ENCODE measurements at regions not wholly inside any gene's neighbourhood (a gene's known extent, or its start where the extent isn't known, plus 50 kb on each side); places are given as distances from the start of the nearest gene placed in this dataset.
A peak's percentile ranks its signal among the peaks of the same experiment; 100 is the strongest.

DNA sequence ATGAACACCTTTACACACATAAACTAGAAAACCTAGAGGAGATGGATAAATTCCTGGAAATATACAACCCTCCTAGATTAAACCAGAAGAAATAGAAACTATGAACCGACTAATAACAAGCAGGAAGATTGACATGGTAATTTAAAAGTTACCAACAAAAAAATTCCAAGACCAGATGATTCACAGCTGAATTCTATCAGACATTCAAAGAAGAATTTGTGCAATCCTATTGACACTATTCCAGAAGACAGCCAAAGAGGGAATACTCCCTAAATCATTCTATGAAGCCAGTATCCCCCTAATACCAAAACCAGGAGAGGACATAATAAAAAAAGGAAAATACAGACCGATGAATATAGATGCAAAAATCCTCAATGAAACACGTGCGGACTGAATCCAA is 102.6 kb upstream of the KRR1 start:
- H3K27ac ChIP-seq, result peak overlapping the region in 1 of 8 donors; percentile 9
- no peak for TF ChIP-seq CTCF (IDR thresholded peaks at IDR 0.05 in 8 of 11, conservative IDR thresholded peaks at IDR 0.05 in 3 of 11)
- TF ChIP-seq POLR2AphosphoS5 (IDR thresholded peaks at IDR 0.05), result no peak
- DNase-seq, result no peak
- H3K4me3 ChIP-seq, result no peak overlapping the region
- H3K36me3 ChIP-seq, result no peaks in the 10 kb centered on the region
- peaks cover 0 to 14% (median 1%) of the 10 kb centered on the region in 8 donors for H3K9me3 ChIP-seq
- intact Hi-C loops (cut with DNase I; ENCODE audit: low total_unique reads), result no loop called here
- 81 to 92% (median 86%) methylated on average over 4 of the region's 4 CpGs for WGBS, 5 donors
- no peaks in the 10 kb centered on the region for H3K27me3 ChIP-seq (replicated peaks in 1 of 7)
- no peaks in the 10 kb centered on the region for H3K4me1 ChIP-seq

DNA sequence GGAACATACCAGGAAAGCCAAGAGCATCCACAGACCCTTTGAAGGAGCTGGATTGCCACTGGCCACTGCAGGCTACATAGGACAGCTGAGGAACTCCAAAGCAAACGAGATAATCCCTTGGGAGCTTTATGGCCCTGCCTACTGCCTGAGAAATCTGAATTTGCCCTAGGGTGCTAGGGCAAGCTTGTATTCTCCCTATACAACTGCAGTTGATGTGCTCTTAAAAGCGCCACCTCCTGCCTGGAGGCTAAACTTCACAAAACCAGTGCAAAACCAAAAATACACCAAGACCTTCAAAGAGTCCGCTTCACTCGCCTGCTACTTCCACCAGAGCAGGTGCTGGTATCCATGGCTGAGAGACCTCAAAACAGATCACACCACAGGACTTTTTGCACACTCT is 99.6 kb upstream of the KRR1 start:
- H3K4me1 ChIP-seq, result no peaks in the 10 kb centered on the region
- 80 to 92% (median 87%) methylated on average over 4 of the region's 4 CpGs for WGBS, 5 donors
- no peak for TF ChIP-seq POLR2A (IDR thresholded peaks at IDR 0.05)
- no peak for TF ChIP-seq CTCF (IDR thresholded peaks at IDR 0.05 in 8 of 11, conservative IDR thresholded peaks at IDR 0.05 in 3 of 11)
- TF ChIP-seq POLR2AphosphoS5 (IDR thresholded peaks at IDR 0.05), result no peak
- H3K27ac ChIP-seq, result no peak overlapping the region
- no peak for DNase-seq
- H3K4me3 ChIP-seq, result no peak overlapping the region
- peaks cover 0 to 9% (median 0%) of the 10 kb centered on the region in 8 donors for H3K9me3 ChIP-seq
- intact Hi-C loops (cut with DNase I; ENCODE audit: low total_unique reads), result no loop called here
- H3K27me3 ChIP-seq (replicated peaks in 1 of 7), result no peaks in the 10 kb centered on the region
- no peaks in the 10 kb centered on the region for H3K36me3 ChIP-seq

GRCh38 chr12:75606956-75607355 is 95.5 kb upstream of the KRR1 start:
- intact Hi-C loops (cut with DNase I; ENCODE audit: low total_unique reads), result no loop called here
- no peaks in the 10 kb centered on the region for H3K4me1 ChIP-seq
- TF ChIP-seq CTCF (IDR thresholded peaks at IDR 0.05 in 8 of 11, conservative IDR thresholded peaks at IDR 0.05 in 3 of 11) (no peak), POLR2AphosphoS5 (IDR thresholded peaks at IDR 0.05) (no peak), POLR2A (IDR thresholded peaks at IDR 0.05) (no peak)
- no peaks in the 10 kb centered on the region for H3K9me3 ChIP-seq
- 88 to 96% (median 90%) methylated on average over 3 of the region's 3 CpGs for WGBS, 5 donors
- no peak overlapping the region for H3K27ac ChIP-seq
- no peaks in the 10 kb centered on the region for H3K27me3 ChIP-seq (replicated peaks in 1 of 7)
- no peaks in the 10 kb centered on the region for H3K36me3 ChIP-seq
- no peak for DNase-seq
- no peak overlapping the region for H3K4me3 ChIP-seq

DNA sequence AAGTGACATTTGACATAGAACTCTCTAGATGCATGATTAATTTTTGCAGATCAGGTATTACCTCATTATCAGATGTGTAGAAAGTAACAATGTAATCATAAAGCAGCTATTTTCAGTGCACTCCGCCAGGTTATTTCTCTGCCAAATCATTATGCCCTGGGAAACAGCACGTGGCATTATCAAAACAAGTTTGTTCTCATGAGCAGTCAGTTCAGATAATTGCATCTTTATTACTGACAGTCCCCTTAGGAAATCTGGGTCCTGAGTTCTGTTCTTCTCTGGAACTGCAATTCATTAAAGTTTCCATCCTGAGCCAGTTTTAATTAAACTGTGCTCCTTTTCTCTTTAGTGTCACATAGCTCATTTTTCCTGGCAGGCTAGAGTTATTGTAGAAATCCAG is 94.7 kb upstream of the KRR1 start:
- no peak for DNase-seq

More for the DNA sequence above, 94.7 kb upstream of the KRR1 start:
- Histone ChIP-seq H3K36me3 (no peaks in the 10 kb centered on the region), H3K4me3 (no peak overlapping the region), H3K9me3 (no peaks in the 10 kb centered on the region), H3K27me3 (replicated peaks in 1 of 7) (no peaks in the 10 kb centered on the region), H3K27ac (no peak overlapping the region), H3K4me1 (no peaks in the 10 kb centered on the region)
- intact Hi-C loops (cut with DNase I; ENCODE audit: low total_unique reads), result no loop called here
- TF ChIP-seq POLR2AphosphoS5 (IDR thresholded peaks at IDR 0.05) (no peak), POLR2A (IDR thresholded peaks at IDR 0.05) (no peak), CTCF (IDR thresholded peaks at IDR 0.05 in 8 of 11, conservative IDR thresholded peaks at IDR 0.05 in 3 of 11) (no peak)
- 77 to 84% (median 81%) methylated on average over 2 of the region's 2 CpGs for WGBS, 5 donors

All from spleen (tissue), 11 donors.